T-cell (primary cell): ENCODE measurements at regions not wholly inside any gene's neighbourhood (a gene's known extent, or its start where the extent isn't known, plus 50 kb on each side); places are given as distances from the start of the nearest gene placed in this dataset.

Experiments used
- ATAC-seq, 4 experiments: fragments of 200-7000 bp in 3 of 4; fragments of 150-1000 bp in 1 of 4; cut with Tn5 transposase; replicated peaks in 1 of 4; 1 replicate in 3 of 4; 2 replicates in 1 of 4; pipeline ENCODE4 v1.10.0; 2021; ENCODE audit warnings: moderate library complexity in 3 of 4, mild to moderate bottlenecking in 2 of 4, moderate number of reproducible peaks in 1 of 4
- CTCF ChIA-PET, 2 donors: fragments of 300-600 bp; sonication (Branson Sonifier 250); formaldehyde crosslinking; loops; one replicate each; lab custom pipeline; 2022; ENCODE audit warnings: antibody characterized with exemption in 2 of 2; lab: Charles Lee
- POLR2A ChIA-PET, 2 donors: fragments of 300-600 bp; sonication (Branson Sonifier 250); formaldehyde crosslinking; loops; one replicate each; lab custom pipeline; 2022; ENCODE audit warnings: antibody characterized with exemption in 2 of 2; lab: Charles Lee
- DNase-seq, 35 experiments: peaks; one replicate each; pipeline versions ENCODE4 v3.0.0 to v3.0.0-alpha.2; 2013 to 2023
- H3K27ac ChIP-seq: one replicate; pipeline ENCODE4 v1.5.1; 2013; ENCODE audit warnings: low read length
- H3K27me3 ChIP-seq, 2 experiments: replicated peaks in 1 of 2; 1 replicate in 1 of 2; 2 replicates in 1 of 2; pipeline versions ENCODE4 v1.6.1 to v1.7.0; 2013; ENCODE audit warnings: low read length in 1 of 2, mixed read lengths in 1 of 2; ENCODE audit not compliant: control insufficient read depth in 2 of 2, insufficient read depth in 2 of 2; ENCODE audit errors: extremely low read depth in 1 of 2
- H3K36me3 ChIP-seq, 2 donors: 1 replicate in 1 of 2; 2 replicates in 1 of 2; pipeline versions ENCODE4 v1.6.1 to v1.7.0; 2013; ENCODE audit warnings: low read length in 1 of 2; ENCODE audit not compliant: control insufficient read depth in 2 of 2, insufficient read depth in 1 of 2; ENCODE audit errors: extremely low read depth in 1 of 2
- H3K4me1 ChIP-seq, 2 experiments: 1 replicate in 1 of 2; 2 replicates in 1 of 2; pipeline versions ENCODE4 v1.6.1 to v1.7.0; 2013; ENCODE audit warnings: low read length in 2 of 2, mixed read lengths in 1 of 2; ENCODE audit not compliant: insufficient read depth in 2 of 2, control insufficient read depth in 1 of 2; ENCODE audit errors: extremely low read depth in 1 of 2
- H3K4me3 ChIP-seq, 2 donors: 1 replicate in 1 of 2; 2 replicates in 1 of 2; pipeline versions ENCODE4 v1.5.1 to v1.7.0; 2013; ENCODE audit warnings: mild to moderate bottlenecking in 2 of 2, low read length in 1 of 2, moderate library complexity in 1 of 2; ENCODE audit not compliant: control insufficient read depth in 1 of 2; ENCODE audit errors: extremely low read depth in 1 of 2
- H3K9me3 ChIP-seq: 2 replicates; pipeline ENCODE4 v1.7.0; 2013
- H3K27ac Mint-ChIP-seq, 2 donors: one replicate each; pipeline ENCODE4 v1.8.0; 2020 to 2021; ENCODE audit warnings: mild to moderate bottlenecking in 2 of 2, mixed read lengths in 2 of 2
- H3K27me3 Mint-ChIP-seq, 2 donors: one replicate each; pipeline ENCODE4 v1.8.0; 2021 to 2022; ENCODE audit warnings: mixed read lengths in 2 of 2
- H3K36me3 Mint-ChIP-seq: one replicate; pipeline ENCODE4 v1.8.0; 2021; ENCODE audit warnings: mixed read lengths
- H3K4me1 Mint-ChIP-seq, 3 donors: one replicate each; pipeline ENCODE4 v1.8.0; 2020 to 2022; ENCODE audit warnings: mixed read lengths in 3 of 3, mild to moderate bottlenecking in 1 of 3
- H3K4me3 Mint-ChIP-seq, 3 donors: one replicate each; pipeline ENCODE4 v1.8.0; 2020 to 2022; ENCODE audit warnings: mild to moderate bottlenecking in 3 of 3, mixed read lengths in 3 of 3, moderate library complexity in 3 of 3
- H3K9me3 Mint-ChIP-seq, 3 donors: one replicate each; pipeline ENCODE4 v1.8.0; 2020 to 2022; ENCODE audit warnings: mixed read lengths in 3 of 3
- whole genome bisulfite sequencing: methylation state at CpG from one replicate; pipeline ENCODE4 v1.1.5; 2013; ENCODE audit warnings: missing lambda C conversion rate; ENCODE audit not compliant: insufficient coverage; 5-methylcytosine and 5-hydroxymethylcytosine counted together

DNA sequence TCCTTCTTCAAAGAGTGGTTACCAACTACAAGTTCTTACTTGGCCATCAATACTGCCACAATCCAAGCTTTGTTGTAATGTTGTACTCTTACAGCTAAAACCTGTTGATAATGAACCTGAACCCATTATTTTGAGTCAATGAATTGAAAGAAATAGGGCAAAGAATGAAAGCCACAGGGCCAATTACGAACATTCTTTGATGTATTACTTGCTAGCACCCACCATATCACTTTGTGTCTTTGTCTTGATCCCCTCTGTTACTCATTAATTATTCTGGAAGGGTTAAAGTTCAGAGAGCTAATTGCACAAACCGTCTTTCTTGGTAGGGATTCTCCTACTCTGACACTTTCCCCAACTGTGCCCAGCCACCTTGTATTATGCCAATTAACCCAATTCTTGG, 53.2 kb upstream of the TFEC start:
- WGBS = 100% methylated on average over 1 of the region's 2 CpGs

DNA sequence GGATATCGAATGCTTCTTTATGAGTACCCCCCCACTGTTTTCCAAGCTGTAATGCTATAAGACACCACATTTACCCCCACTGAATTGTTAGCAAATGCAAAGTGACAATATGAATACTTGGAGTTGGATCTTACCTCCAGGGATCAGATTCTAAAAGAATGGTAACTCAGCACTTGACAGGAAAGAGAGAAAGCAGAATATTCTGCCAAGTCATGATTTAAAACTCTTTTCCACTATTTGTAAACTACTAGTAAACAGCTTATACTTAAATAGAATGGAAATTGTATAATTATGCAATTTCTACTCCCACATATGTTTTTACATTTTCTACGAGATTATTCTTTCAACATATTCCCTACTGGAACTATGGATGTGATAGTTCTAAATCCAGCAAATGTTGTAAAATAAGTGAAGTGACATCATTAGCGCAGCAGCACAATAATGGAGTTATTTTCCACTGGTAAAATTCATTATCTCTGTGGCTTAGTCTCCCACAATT, 56.0 kb upstream of the TFEC start:
- H3K27me3 ChIP-seq = no peaks in the 10 kb centered on the region
- no peaks in the 10 kb centered on the region for H3K9me3 ChIP-seq
- ATAC-seq (no peak), DNase-seq (no peak)
- Mint-ChIP-seq H3K27ac (no peak overlapping the region), H3K27me3 (no peaks in the 10 kb centered on the region), H3K4me3 (no peak overlapping the region), H3K9me3 (no peaks in the 10 kb centered on the region), H3K4me1 (no peaks in the 10 kb centered on the region), H3K36me3 (no peaks in the 10 kb centered on the region)
- CTCF ChIA-PET = no interaction called here
- POLR2A ChIA-PET = no interaction called here
- H3K4me1 ChIP-seq = no peaks in the 10 kb centered on the region
- H3K4me3 ChIP-seq = no peak overlapping the region
- no peaks in the 10 kb centered on the region for H3K36me3 ChIP-seq
- no CpG with 5 or more reads among the region's 3 CpGs for WGBS
- no peak overlapping the region for H3K27ac ChIP-seq

More for the DNA sequence above, 53.2 kb upstream of the TFEC start:
- Histone ChIP-seq H3K27me3 (no peaks in the 10 kb centered on the region), H3K36me3 (no peaks in the 10 kb centered on the region), H3K9me3 (no peaks in the 10 kb centered on the region), H3K4me3 (no peak overlapping the region), H3K27ac (no peak overlapping the region), H3K4me1 (no peaks in the 10 kb centered on the region)
- no peak for DNase-seq
- no peak overlapping the region for H3K4me3 Mint-ChIP-seq
- H3K36me3 Mint-ChIP-seq = no peaks in the 10 kb centered on the region
- no peak overlapping the region for H3K27ac Mint-ChIP-seq
- no peaks in the 10 kb centered on the region for H3K27me3 Mint-ChIP-seq
- POLR2A ChIA-PET = no interaction called here
- peaks cover 0 to 15% (median 0%) of the 10 kb centered on the region in 3 donors for H3K9me3 Mint-ChIP-seq
- no peaks in the 10 kb centered on the region for H3K4me1 Mint-ChIP-seq
- CTCF ChIA-PET = interaction anchor here in 1 of 2 donors (0.6 kb wide), 2 partner anchors 23 to 1721 kb away, joined by 3 read pairs; no protein-coding TSS in a partner anchor
- ATAC-seq = no peak

DNA sequence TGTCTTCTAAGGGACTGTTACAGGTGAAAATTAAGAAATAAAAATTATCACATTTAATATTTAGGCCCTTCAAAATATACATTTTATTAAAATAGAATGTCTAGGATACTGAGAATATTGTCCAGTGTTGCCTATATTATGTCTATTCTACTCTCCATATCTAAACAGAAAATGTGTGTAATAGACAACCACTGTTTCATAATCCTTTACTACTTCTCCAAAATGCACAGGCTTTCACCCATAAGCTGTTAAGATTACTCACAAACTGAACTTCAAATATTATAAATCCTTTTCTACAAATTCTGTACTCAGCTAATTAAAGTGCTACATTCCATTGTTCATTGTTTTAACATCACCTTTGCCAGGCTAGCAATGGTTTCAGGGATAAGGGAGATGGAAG, 56.7 kb upstream of the TFEC start:
- H3K27me3 ChIP-seq = no peaks in the 10 kb centered on the region
- H3K36me3 ChIP-seq = no peaks in the 10 kb centered on the region
- Mint-ChIP-seq H3K9me3 (no peaks in the 10 kb centered on the region), H3K27me3 (no peaks in the 10 kb centered on the region), H3K27ac (no peak overlapping the region), H3K4me1 (no peaks in the 10 kb centered on the region), H3K36me3 (no peaks in the 10 kb centered on the region), H3K4me3 (no peak overlapping the region)
- ChIA-PET CTCF (no interaction called here), POLR2A (no interaction called here)
- H3K4me3 ChIP-seq = no peak overlapping the region
- ATAC-seq (no peak), DNase-seq (no peak)
- no peaks in the 10 kb centered on the region for H3K9me3 ChIP-seq
- H3K27ac ChIP-seq = no peak overlapping the region
- no peaks in the 10 kb centered on the region for H3K4me1 ChIP-seq

DNA sequence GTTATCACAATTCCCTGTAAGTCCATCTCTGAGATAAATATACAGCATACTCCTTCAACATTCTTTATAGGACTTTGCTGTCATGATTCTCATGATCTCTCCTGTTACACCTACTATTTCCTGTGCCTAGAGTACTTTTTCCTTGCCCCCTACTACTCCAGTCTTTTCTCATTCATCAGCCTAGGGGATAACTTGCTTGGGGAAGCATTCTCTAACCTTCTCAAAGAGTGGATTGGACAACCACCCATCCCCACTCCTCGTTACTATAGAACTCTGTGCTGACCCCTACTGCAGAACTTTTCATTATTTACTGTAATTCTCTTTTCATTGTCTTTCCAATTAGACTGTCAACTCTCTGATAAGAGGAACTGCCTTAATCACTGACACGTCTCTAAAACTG, 57.4 kb upstream of the TFEC start:
- no peak for ATAC-seq
- H3K9me3 Mint-ChIP-seq = no peaks in the 10 kb centered on the region
- no peaks in the 10 kb centered on the region for H3K27me3 Mint-ChIP-seq
- no peak for DNase-seq
- Histone ChIP-seq H3K36me3 (no peaks in the 10 kb centered on the region), H3K4me3 (no peak overlapping the region), H3K4me1 (no peaks in the 10 kb centered on the region), H3K27me3 (no peaks in the 10 kb centered on the region), H3K9me3 (no peaks in the 10 kb centered on the region), H3K27ac (no peak overlapping the region)
- H3K36me3 Mint-ChIP-seq = no peaks in the 10 kb centered on the region
- POLR2A ChIA-PET = no interaction called here
- CTCF ChIA-PET = no interaction called here
- WGBS = 60% methylated on average over 1 of the region's 2 CpGs
- no peaks in the 10 kb centered on the region for H3K4me1 Mint-ChIP-seq
- H3K4me3 Mint-ChIP-seq = no peak overlapping the region
- no peak overlapping the region for H3K27ac Mint-ChIP-seq

DNA sequence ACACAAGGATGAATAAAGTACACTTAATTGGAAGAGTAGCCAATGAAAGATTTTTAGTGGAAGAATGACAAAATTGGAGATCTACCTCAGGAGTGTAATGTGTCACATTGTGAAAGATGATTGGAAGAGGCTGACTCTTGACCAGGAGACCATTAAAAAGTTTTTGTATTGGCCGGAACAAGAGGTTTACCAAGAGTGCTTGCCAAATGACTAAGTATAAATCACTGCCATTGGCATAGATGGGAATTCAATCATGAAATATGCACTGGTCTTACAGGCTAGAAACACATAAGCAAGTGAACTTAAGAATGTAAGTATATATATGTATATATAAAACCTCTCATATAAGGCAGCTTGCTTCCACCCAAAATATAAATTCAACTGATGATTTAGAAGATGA, 58.7 kb upstream of the TFEC start:
- ATAC-seq = no peak
- no peaks in the 10 kb centered on the region for H3K9me3 Mint-ChIP-seq

DNA sequence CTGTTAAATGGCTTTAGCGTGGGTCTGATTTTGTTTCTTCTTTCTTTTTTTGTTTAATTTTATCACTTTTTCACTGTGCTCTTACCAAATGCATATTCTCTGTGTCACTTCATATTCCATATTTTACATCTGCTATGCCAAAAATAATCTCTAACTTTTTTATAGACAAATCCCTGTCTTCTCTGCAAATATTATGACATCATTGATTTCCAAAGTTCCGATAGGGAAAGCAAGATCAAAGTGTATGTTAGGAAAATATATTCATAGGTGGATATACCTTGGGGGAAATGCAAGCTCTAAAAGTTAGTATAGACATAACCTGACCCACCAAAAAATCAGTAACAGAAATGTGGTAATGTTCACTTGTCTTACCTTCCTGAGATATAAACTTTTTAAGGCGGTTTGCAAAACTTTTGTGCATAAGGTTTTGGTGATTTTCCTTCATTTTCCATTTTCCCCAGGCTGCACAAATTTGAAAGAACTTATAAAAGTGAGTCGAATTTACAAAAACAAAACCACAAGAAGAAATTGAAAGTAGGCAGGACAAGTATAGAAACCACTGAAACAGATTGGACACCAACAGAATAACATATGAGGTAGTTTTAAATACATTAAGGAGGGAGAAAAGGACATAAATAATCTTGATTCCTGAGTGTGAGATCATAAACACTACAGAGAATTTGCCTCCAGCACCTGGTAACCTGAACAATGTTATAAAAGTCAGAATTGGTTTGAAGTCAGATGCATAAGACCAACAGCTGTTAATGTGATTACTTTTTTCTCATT, 63.1 kb upstream of the TFEC start:
- no peak for ATAC-seq

More for the DNA sequence above, 58.7 kb upstream of the TFEC start:
- H3K4me1 Mint-ChIP-seq = no peaks in the 10 kb centered on the region
- Histone ChIP-seq H3K36me3 (no peaks in the 10 kb centered on the region), H3K4me3 (no peak overlapping the region), H3K4me1 (no peaks in the 10 kb centered on the region), H3K27me3 (no peaks in the 10 kb centered on the region), H3K9me3 (no peaks in the 10 kb centered on the region), H3K27ac (no peak overlapping the region)
- WGBS = no CpG with 5 or more reads among the region's 1 CpG
- no peak overlapping the region for H3K27ac Mint-ChIP-seq
- no peaks in the 10 kb centered on the region for H3K27me3 Mint-ChIP-seq
- H3K36me3 Mint-ChIP-seq = no peaks in the 10 kb centered on the region
- ChIA-PET CTCF (no interaction called here), POLR2A (no interaction called here)
- no peak for DNase-seq
- no peak overlapping the region for H3K4me3 Mint-ChIP-seq

More for the DNA sequence above, 63.1 kb upstream of the TFEC start:
- no peaks in the 10 kb centered on the region for H3K4me1 Mint-ChIP-seq
- no peaks in the 10 kb centered on the region for H3K36me3 Mint-ChIP-seq
- DNase-seq = no peak
- Histone ChIP-seq H3K4me1 (no peaks in the 10 kb centered on the region), H3K27me3 (no peaks in the 10 kb centered on the region), H3K27ac (no peak overlapping the region), H3K36me3 (no peaks in the 10 kb centered on the region), H3K4me3 (no peak overlapping the region), H3K9me3 (no peaks in the 10 kb centered on the region)
- no peak overlapping the region for H3K27ac Mint-ChIP-seq
- CTCF ChIA-PET = interaction anchor here in 1 of 2 donors (0.6 kb wide), 1 partner anchor 17 kb away, joined by 3 read pairs; no protein-coding TSS in a partner anchor
- no peak overlapping the region for H3K4me3 Mint-ChIP-seq
- no peaks in the 10 kb centered on the region for H3K27me3 Mint-ChIP-seq
- no peaks in the 10 kb centered on the region for H3K9me3 Mint-ChIP-seq
- no CpG with 5 or more reads among the region's 4 CpGs for WGBS
- POLR2A ChIA-PET = no interaction called here
